Suprapubic skin (tissue), 4 donors: ENCODE measurements at regions not wholly inside any gene's neighbourhood (a gene's known extent, or its start where the extent isn't known, plus 50 kb on each side); places are given as distances from the start of the nearest gene placed in this dataset.

Source experiments
- DNase-seq, 2 donors: peaks; one replicate each; pipeline ENCODE4 v3.0.0-alpha.2; 2019; ENCODE audit warnings: low spot score in 2 of 2
- H3K27ac ChIP-seq: fragments of 200-600 bp; sonication (generic); one replicate; pipeline ENCODE4 v1.5.1; 2019
- H3K27me3 ChIP-seq: fragments of 200-600 bp; sonication (generic); one replicate; pipeline ENCODE4 v1.5.1; 2019
- H3K36me3 ChIP-seq: fragments of 200-600 bp; sonication (generic); one replicate; pipeline ENCODE4 v1.5.1; 2019
- H3K4me1 ChIP-seq: fragments of 200-600 bp; sonication (generic); one replicate; pipeline ENCODE4 v1.5.1; 2019
- H3K4me3 ChIP-seq: fragments of 200-600 bp; sonication (generic); one replicate; pipeline ENCODE4 v1.5.1; 2019; ENCODE audit warnings: mild to moderate bottlenecking
- H3K9me3 ChIP-seq: fragments of 200-600 bp; sonication (generic); one replicate; pipeline ENCODE4 v1.5.1; 2019
- EP300 ChIP-seq: sonication (generic); formaldehyde crosslinking; IDR thresholded peaks from one replicate; pipeline ENCODE4 v1.6.1; 2017; ENCODE audit warnings: antibody characterized with exemption
- POLR2A ChIP-seq, 2 donors: fragments of 450-650 bp; IDR thresholded peaks; one replicate each; pipeline ENCODE4 v1.6.1; 2017; ENCODE audit warnings: antibody characterized with exemption in 2 of 2, mild to moderate bottlenecking in 2 of 2, moderate library complexity in 2 of 2
- POLR2AphosphoS5 ChIP-seq, 3 donors: sonication (generic); formaldehyde crosslinking; IDR thresholded peaks; one replicate each; pipeline ENCODE4 v1.6.1; 2017; ENCODE audit warnings: antibody characterized with exemption in 3 of 3
- WGBS: methylation state at CpG from one replicate; pipeline ENCODE4 v1.1.5; 2018; 5-methylcytosine and 5-hydroxymethylcytosine counted together
- TF ChIP-seq, protein P1 (sequence below), 2 donors: fragments of 200-600 bp in 1 of 2; fragments of 450-650 bp in 1 of 2; sonication (generic) in 1 of 2; IDR thresholded peaks; one replicate each; pipeline ENCODE4 v1.5.1; 2016 to 2019; ENCODE audit warnings: antibody characterized with exemption in 2 of 2, mild to moderate bottlenecking in 1 of 2, moderate library complexity in 1 of 2

DNA sequence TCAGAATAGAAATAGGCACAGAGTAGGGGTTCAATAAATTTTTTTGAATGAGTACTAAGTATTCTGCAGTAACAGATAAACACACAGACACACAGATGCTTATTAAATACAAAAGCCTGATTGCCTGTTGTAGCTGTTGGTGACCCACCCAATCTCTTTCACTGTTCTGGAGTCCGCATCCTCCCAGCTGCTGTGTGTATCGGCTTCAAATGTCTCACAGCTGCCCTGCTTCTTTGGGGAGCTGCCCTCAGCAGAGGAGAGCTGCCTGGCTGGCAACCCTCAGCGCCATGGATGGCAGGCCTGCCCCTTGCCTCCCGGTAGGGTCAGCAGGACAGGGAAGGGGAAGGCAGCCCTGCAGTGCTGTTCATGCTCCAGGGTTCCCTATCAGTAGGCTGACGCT lies 50.5 kb upstream of the PRNP start:
- Histone ChIP-seq H3K4me1 (no peaks in the 10 kb centered on the region), H3K4me3 (no peak overlapping the region), H3K36me3 (no peaks in the 10 kb centered on the region), H3K9me3 (no peaks in the 10 kb centered on the region), H3K27ac (no peak overlapping the region), H3K27me3 (no peaks in the 10 kb centered on the region)
- DNase-seq: no peak
- TF ChIP-seq, protein P1, sequence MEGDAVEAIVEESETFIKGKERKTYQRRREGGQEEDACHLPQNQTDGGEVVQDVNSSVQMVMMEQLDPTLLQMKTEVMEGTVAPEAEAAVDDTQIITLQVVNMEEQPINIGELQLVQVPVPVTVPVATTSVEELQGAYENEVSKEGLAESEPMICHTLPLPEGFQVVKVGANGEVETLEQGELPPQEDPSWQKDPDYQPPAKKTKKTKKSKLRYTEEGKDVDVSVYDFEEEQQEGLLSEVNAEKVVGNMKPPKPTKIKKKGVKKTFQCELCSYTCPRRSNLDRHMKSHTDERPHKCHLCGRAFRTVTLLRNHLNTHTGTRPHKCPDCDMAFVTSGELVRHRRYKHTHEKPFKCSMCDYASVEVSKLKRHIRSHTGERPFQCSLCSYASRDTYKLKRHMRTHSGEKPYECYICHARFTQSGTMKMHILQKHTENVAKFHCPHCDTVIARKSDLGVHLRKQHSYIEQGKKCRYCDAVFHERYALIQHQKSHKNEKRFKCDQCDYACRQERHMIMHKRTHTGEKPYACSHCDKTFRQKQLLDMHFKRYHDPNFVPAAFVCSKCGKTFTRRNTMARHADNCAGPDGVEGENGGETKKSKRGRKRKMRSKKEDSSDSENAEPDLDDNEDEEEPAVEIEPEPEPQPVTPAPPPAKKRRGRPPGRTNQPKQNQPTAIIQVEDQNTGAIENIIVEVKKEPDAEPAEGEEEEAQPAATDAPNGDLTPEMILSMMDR (IDR thresholded peaks at IDR 0.05): no peak
- TF ChIP-seq POLR2A (IDR thresholded peaks at IDR 0.05): no peak
- no peak for TF ChIP-seq POLR2AphosphoS5 (IDR thresholded peaks at IDR 0.05)
- no peak for TF ChIP-seq EP300
- 89% methylated on average over 3 of the region's 5 CpGs for WGBS

DNA sequence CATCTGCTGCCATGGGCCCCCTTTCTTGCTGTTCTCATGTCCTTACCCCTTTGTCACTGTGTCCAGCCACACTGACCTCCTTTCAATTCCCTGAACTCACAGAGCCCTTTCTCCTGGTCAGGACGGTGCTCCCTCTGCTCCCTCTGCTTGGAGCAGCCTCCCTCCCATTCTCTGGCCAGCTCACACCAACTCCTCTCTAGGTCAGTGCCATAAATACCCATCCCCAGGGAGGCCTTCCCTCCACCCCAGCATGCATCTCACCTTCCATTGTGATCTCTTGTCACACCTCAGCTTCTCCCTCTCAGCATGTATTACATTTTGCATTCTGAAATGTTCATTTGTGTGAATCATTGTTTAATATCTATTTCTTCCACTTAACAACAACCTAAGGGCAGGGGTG lies 50.9 kb upstream of the PRNP start:
- WGBS: 77% methylated on average over 1 of the region's 1 CpG
- Histone ChIP-seq H3K4me1 (no peaks in the 10 kb centered on the region), H3K9me3 (no peaks in the 10 kb centered on the region), H3K27me3 (no peaks in the 10 kb centered on the region), H3K27ac (no peak overlapping the region), H3K36me3 (no peaks in the 10 kb centered on the region), H3K4me3 (no peak overlapping the region)
- no peak for DNase-seq
- TF ChIP-seq POLR2A (IDR thresholded peaks at IDR 0.05) (no peak), EP300 (no peak), POLR2AphosphoS5 (IDR thresholded peaks at IDR 0.05) (no peak)
- TF ChIP-seq, protein P1 (IDR thresholded peaks at IDR 0.05): no peak

DNA sequence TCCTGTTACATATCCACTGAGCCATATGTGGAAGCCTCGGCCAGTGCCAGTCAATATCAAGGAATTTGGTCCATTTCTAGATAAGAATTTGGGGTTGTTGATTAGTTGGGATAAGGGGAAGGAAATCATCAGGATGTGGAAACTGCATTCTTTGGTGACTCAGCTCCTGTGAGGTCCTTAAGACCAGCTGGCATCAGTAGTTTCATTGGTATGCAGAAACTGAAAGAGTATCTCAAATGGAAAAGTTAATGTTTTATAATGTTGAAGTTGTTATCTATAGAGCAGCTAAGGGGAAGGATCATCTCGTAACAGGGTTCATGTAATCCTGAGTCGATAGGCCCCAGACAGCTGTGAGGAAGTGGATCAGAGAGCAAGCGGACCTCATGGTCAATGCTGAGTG lies 52.5 kb upstream of the PRNP start:
- Histone ChIP-seq H3K9me3 (no peaks in the 10 kb centered on the region), H3K27ac (no peak overlapping the region), H3K4me3 (no peak overlapping the region), H3K4me1 (no peaks in the 10 kb centered on the region), H3K36me3 (no peaks in the 10 kb centered on the region), H3K27me3 (no peaks in the 10 kb centered on the region)
- TF ChIP-seq, protein P1 (IDR thresholded peaks at IDR 0.05): no peak
- TF ChIP-seq POLR2AphosphoS5 (IDR thresholded peaks at IDR 0.05): no peak
- no peak for TF ChIP-seq POLR2A (IDR thresholded peaks at IDR 0.05)
- no peak for TF ChIP-seq EP300
- 73% methylated on average over 4 of the region's 4 CpGs for WGBS
- no peak for DNase-seq

DNA sequence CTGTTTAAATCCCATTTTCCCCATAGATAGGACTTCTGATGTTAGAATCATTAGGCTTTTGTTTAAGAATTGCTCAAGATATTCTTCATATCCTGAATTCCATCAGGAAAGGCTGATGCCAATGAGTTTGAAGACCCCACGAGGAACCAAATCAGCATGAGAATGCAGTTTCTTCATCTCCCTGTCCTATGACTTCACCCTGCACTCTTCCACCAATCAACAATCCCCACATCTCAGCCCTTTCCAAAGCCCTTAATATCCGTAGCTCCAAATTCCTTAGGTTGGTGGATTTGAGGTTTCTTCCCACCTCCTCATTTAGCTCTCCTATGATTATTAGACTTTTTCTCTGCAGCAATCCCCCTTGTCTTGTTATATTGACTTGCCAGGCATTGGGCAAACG lies 52.9 kb upstream of the PRNP start:
- H3K27ac ChIP-seq: no peak overlapping the region
- H3K4me3 ChIP-seq: no peak overlapping the region
- H3K9me3 ChIP-seq: no peaks in the 10 kb centered on the region
- 68% methylated on average over 3 of the region's 3 CpGs for WGBS
- TF ChIP-seq POLR2AphosphoS5 (IDR thresholded peaks at IDR 0.05): no peak
- no peak for TF ChIP-seq EP300
- TF ChIP-seq, protein P1 (IDR thresholded peaks at IDR 0.05): no peak
- no peak for TF ChIP-seq POLR2A (IDR thresholded peaks at IDR 0.05)
- DNase-seq: no peak
- H3K27me3 ChIP-seq: no peaks in the 10 kb centered on the region
- H3K36me3 ChIP-seq: no peaks in the 10 kb centered on the region
- no peaks in the 10 kb centered on the region for H3K4me1 ChIP-seq

DNA sequence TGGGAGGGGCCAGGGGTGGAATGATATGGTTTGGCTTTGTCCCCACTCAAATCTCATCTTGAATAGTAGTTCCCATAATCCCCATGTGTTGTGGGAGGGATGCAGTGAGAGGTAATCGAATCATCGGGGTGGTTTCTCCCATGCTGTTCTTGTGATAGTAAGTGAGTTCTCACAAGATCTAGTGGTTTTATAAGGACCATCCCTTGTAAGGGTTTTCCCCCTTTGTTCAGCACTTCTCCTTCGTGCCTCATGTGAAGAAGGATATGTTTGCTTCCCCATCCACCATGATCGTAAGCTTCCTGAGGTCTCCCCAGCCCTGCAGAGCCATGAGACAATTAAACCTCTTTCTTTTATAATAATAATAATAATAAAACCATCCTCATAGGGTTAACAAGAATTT lies 53.4 kb upstream of the PRNP start:
- no peaks in the 10 kb centered on the region for H3K4me1 ChIP-seq
- WGBS: 86% methylated on average over 4 of the region's 4 CpGs
- no peaks in the 10 kb centered on the region for H3K36me3 ChIP-seq
- TF ChIP-seq, protein P1 (IDR thresholded peaks at IDR 0.05): no peak
- TF ChIP-seq EP300 (no peak), POLR2A (IDR thresholded peaks at IDR 0.05) (no peak), POLR2AphosphoS5 (IDR thresholded peaks at IDR 0.05) (no peak)
- H3K4me3 ChIP-seq: no peak overlapping the region
- no peaks in the 10 kb centered on the region for H3K9me3 ChIP-seq
- DNase-seq: no peak
- H3K27ac ChIP-seq: no peak overlapping the region
- no peaks in the 10 kb centered on the region for H3K27me3 ChIP-seq
